ENCODE measurements at regions not wholly inside any gene's neighbourhood (a gene's known extent, or its start where the extent isn't known, plus 50 kb on each side); places are given as distances from the start of the nearest gene placed in this dataset.
"Not testable (repeated sequence)": the region's sequence is repeated elsewhere in the genome, so short reads cannot be mapped to it uniquely, and the experiment has no call there.

GRCh38 chr2:215787025-215787424 lies 226.3 kb downstream of the MREG start:
- Histone ChIP-seq H3K27ac (ENCODE audit: low read length) (no peak overlapping the region), H3K4me1 (ENCODE audit: control insufficient read depth, insufficient read depth, low read length) (no peaks in the 10 kb centered on the region), H3K27me3 (ENCODE audit: control insufficient read depth, insufficient read depth, low read length) (no peaks in the 10 kb centered on the region), H3K9me3 (ENCODE audit: control insufficient read depth, insufficient read depth, low read depth, low read length) (no peaks in the 10 kb centered on the region), H3K36me3 (ENCODE audit: control insufficient read depth, insufficient read depth, low read length) (no peaks in the 10 kb centered on the region), H3K4me3 (ENCODE audit: low read depth in 2 of 2, low read length in 2 of 2) (no peak overlapping the region)
- DNase-seq (ENCODE audit: low read depth, low spot score): no peak
- ChIA-PET POLR2A (no interaction called here), CTCF (interaction anchor here (0.7 kb wide), 1 partner anchor 53 kb away, joined by 3 read pairs; no protein-coding TSS in a partner anchor)
- in situ Hi-C loops (cut with HindIII; ENCODE audit: low pct_unique_long_range_greater_than_20kb, low sequenced_read_pairs) (no loop called here), intact Hi-C loops (cut with micrococcal nuclease; ENCODE audit: unreplicated experiment) (no loop called here)
- ATAC-seq: no peak
- TF ChIP-seq POLR2AphosphoS5 (IDR thresholded peaks at IDR 0.05; ENCODE audit: low read depth, low read length) (no peak), TCF7L2 (IDR thresholded peaks at IDR 0.05; ENCODE audit: low read depth, low read length) (no peak), REST (IDR thresholded peaks at IDR 0.05; ENCODE audit: insufficient read depth in 1 of 2, low read depth in 2 of 2, low read length in 1 of 2) (no peak), SIN3A (IDR thresholded peaks at IDR 0.05; ENCODE audit: borderline replicate concordance, insufficient read depth, low read depth, low read length) (no peak), CTCF (IDR thresholded peaks at IDR 0.05) (no peak)
- BruUV-seq (replicated peaks): no TSS peak

GRCh38 chr2:215784371-215784783 lies 229.0 kb downstream of the MREG start:
- ChIA-PET POLR2A (no interaction called here), CTCF (no interaction called here)
- Histone ChIP-seq H3K4me3 (ENCODE audit: low read depth in 2 of 2, low read length in 2 of 2) (no peak overlapping the region), H3K27me3 (ENCODE audit: control insufficient read depth, insufficient read depth, low read length) (no peaks in the 10 kb centered on the region), H3K27ac (ENCODE audit: low read length) (no peak overlapping the region), H3K9me3 (ENCODE audit: control insufficient read depth, insufficient read depth, low read depth, low read length) (no peaks in the 10 kb centered on the region), H3K36me3 (ENCODE audit: control insufficient read depth, insufficient read depth, low read length) (no peaks in the 10 kb centered on the region), H3K4me1 (ENCODE audit: control insufficient read depth, insufficient read depth, low read length) (no peaks in the 10 kb centered on the region)
- TF ChIP-seq CTCF (IDR thresholded peaks at IDR 0.05): no peak
- TF ChIP-seq POLR2AphosphoS5 (IDR thresholded peaks at IDR 0.05; ENCODE audit: low read depth, low read length): no peak
- no peak for TF ChIP-seq SIN3A (IDR thresholded peaks at IDR 0.05; ENCODE audit: borderline replicate concordance, insufficient read depth, low read depth, low read length)
- TF ChIP-seq TCF7L2 (IDR thresholded peaks at IDR 0.05; ENCODE audit: low read depth, low read length): no peak
- TF ChIP-seq REST (IDR thresholded peaks at IDR 0.05; ENCODE audit: insufficient read depth in 1 of 2, low read depth in 2 of 2, low read length in 1 of 2): no peak
- intact Hi-C loops (cut with micrococcal nuclease; ENCODE audit: unreplicated experiment) (no loop called here), in situ Hi-C loops (cut with HindIII; ENCODE audit: low pct_unique_long_range_greater_than_20kb, low sequenced_read_pairs) (no loop called here)
- ATAC-seq: no peak
- DNase-seq (ENCODE audit: low read depth, low spot score): no peak
- BruUV-seq (replicated peaks): no TSS peak

- intact Hi-C loops (cut with micrococcal nuclease; ENCODE audit: unreplicated experiment); H3K4me1 ChIP-seq (ENCODE audit: control insufficient read depth, insufficient read depth, low read length); ATAC-seq; H3K36me3 ChIP-seq (ENCODE audit: control insufficient read depth, insufficient read depth, low read length); in situ Hi-C loops (cut with HindIII; ENCODE audit: low pct_unique_long_range_greater_than_20kb, low sequenced_read_pairs); H3K4me3 ChIP-seq (ENCODE audit: low read depth in 2 of 2, low read length in 2 of 2); H3K27ac ChIP-seq (ENCODE audit: low read length); BruUV-seq (replicated peaks); H3K9me3 ChIP-seq (ENCODE audit: control insufficient read depth, insufficient read depth, low read depth, low read length); DNase-seq (ENCODE audit: low read depth, low spot score); CTCF ChIA-PET; H3K27me3 ChIP-seq (ENCODE audit: control insufficient read depth, insufficient read depth, low read length); POLR2A ChIA-PET: not testable (repeated sequence)
Observed at GRCh38 chr2:215783640-215784039, 229.7 kb downstream of the MREG start.
